ENCODE measurements at regions not wholly inside any gene's neighbourhood (a gene's known extent, or its start where the extent isn't known, plus 50 kb on each side); places are given as distances from the start of the nearest gene placed in this dataset.

DNA sequence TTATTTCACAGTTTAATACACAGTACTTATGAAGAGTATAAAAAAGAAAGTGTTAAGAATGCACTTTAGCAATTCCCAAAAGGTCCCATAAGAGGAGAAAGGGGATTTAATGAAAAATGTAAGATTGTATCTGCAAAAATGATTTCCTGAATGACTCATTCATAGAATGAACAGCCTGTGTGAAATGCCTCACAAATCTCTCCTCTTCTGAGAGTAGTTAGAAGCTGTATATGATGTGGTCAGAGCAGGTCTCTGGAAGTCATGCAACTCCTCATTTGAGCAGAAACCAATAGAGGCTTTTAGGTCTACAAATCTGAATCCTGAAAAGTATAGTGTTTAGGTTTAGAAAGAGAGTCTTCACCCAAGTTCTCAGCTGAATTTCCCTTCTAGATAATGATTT lies 381.3 kb upstream of the INTU start:
- DNase-seq (ENCODE audit: low read depth in 2 of 2), result peak; percentile 36 to 57
- TF ChIP-seq, protein P1, sequence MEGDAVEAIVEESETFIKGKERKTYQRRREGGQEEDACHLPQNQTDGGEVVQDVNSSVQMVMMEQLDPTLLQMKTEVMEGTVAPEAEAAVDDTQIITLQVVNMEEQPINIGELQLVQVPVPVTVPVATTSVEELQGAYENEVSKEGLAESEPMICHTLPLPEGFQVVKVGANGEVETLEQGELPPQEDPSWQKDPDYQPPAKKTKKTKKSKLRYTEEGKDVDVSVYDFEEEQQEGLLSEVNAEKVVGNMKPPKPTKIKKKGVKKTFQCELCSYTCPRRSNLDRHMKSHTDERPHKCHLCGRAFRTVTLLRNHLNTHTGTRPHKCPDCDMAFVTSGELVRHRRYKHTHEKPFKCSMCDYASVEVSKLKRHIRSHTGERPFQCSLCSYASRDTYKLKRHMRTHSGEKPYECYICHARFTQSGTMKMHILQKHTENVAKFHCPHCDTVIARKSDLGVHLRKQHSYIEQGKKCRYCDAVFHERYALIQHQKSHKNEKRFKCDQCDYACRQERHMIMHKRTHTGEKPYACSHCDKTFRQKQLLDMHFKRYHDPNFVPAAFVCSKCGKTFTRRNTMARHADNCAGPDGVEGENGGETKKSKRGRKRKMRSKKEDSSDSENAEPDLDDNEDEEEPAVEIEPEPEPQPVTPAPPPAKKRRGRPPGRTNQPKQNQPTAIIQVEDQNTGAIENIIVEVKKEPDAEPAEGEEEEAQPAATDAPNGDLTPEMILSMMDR (conservative IDR thresholded peaks at IDR 0.05 in 1 of 2, IDR thresholded peaks at IDR 0.05 in 1 of 2; ENCODE audit: low read depth in 1 of 2, low read length in 2 of 2), result no peak
- TF ChIP-seq EZH2 (IDR thresholded peaks at IDR 0.05; ENCODE audit: low read length, missing control alignments), result no peak
- Histone ChIP-seq H4K20me1 (ENCODE audit: control insufficient read depth, extremely low read depth, insufficient read depth, low read length) (no peaks in the 10 kb centered on the region), H3K36me3 (ENCODE audit: control insufficient read depth, insufficient read depth, low read length) (no peaks in the 10 kb centered on the region), H3K9ac (ENCODE audit: insufficient read depth, low read length) (no peak overlapping the region), H3K9me3 (ENCODE audit: control insufficient read depth, insufficient read depth, low read depth, low read length) (no peaks in the 10 kb centered on the region), H3K4me1 (ENCODE audit: control insufficient read depth, extremely low read depth, insufficient read depth, low read length) (no peaks in the 10 kb centered on the region), H3K4me3 (replicated peaks in 1 of 4; ENCODE audit: control extremely low read depth in 1 of 4, insufficient read depth in 1 of 4, low read depth in 3 of 4, low read length in 4 of 4) (no peak overlapping the region), H2AFZ (ENCODE audit: low read length) (no peak overlapping the region), H3K27ac (ENCODE audit: insufficient read depth, low read length) (no peak overlapping the region), H3K4me2 (ENCODE audit: extremely low read depth, insufficient read depth, low read length) (no peak overlapping the region), H3K27me3 (ENCODE audit: control insufficient read depth, insufficient read depth, low read length) (no peaks in the 10 kb centered on the region), H3K79me2 (ENCODE audit: control insufficient read depth, insufficient read depth, low read length) (no peaks in the 10 kb centered on the region)

DNA sequence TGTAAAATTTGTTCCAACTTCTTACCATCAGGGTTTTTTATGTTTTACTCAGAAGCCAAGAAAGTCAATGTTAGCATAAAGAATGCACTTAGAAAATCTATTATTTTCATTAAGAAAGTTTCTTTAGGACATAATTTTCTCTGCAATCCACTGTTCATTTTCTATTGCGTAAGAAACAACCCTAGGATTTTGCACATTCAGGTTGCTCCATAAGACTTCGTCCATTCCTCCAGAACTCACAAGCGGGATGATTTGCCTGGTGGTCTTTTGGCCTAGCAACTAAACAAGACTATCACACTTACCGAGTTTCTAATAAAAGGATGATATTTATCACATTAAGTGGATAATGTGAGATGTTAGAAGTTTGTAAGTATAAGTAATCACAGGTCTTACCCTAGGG lies 376.3 kb upstream of the INTU start:
- no peak overlapping the region for H3K4me2 ChIP-seq (ENCODE audit: extremely low read depth, insufficient read depth, low read length)

GRCh38 chr4:127261476-127261875 lies 371.3 kb upstream of the INTU start:
- TF ChIP-seq EZH2 (IDR thresholded peaks at IDR 0.05; ENCODE audit: low read length, missing control alignments), result no peak
- TF ChIP-seq, protein P1 (conservative IDR thresholded peaks at IDR 0.05 in 1 of 2, IDR thresholded peaks at IDR 0.05 in 1 of 2; ENCODE audit: low read depth in 1 of 2, low read length in 2 of 2), result no peak
- DNase-seq (ENCODE audit: low read depth in 2 of 2), result peak in 1 of 2 donors; percentile 49

More for the DNA sequence above, 376.3 kb upstream of the INTU start:
- no peaks in the 10 kb centered on the region for H4K20me1 ChIP-seq (ENCODE audit: control insufficient read depth, extremely low read depth, insufficient read depth, low read length)
- H3K9ac ChIP-seq (ENCODE audit: insufficient read depth, low read length), result no peak overlapping the region
- H2AFZ ChIP-seq (ENCODE audit: low read length), result no peak overlapping the region
- no peaks in the 10 kb centered on the region for H3K36me3 ChIP-seq (ENCODE audit: control insufficient read depth, insufficient read depth, low read length)
- no peak for DNase-seq (ENCODE audit: low read depth in 2 of 2)
- no peak overlapping the region for H3K4me3 ChIP-seq (replicated peaks in 1 of 4; ENCODE audit: control extremely low read depth in 1 of 4, insufficient read depth in 1 of 4, low read depth in 3 of 4, low read length in 4 of 4)
- H3K27ac ChIP-seq (ENCODE audit: insufficient read depth, low read length), result no peak overlapping the region
- no peaks in the 10 kb centered on the region for H3K9me3 ChIP-seq (ENCODE audit: control insufficient read depth, insufficient read depth, low read depth, low read length)
- H3K27me3 ChIP-seq (ENCODE audit: control insufficient read depth, insufficient read depth, low read length), result no peaks in the 10 kb centered on the region
- no peaks in the 10 kb centered on the region for H3K4me1 ChIP-seq (ENCODE audit: control insufficient read depth, extremely low read depth, insufficient read depth, low read length)
- H3K79me2 ChIP-seq (ENCODE audit: control insufficient read depth, insufficient read depth, low read length), result no peaks in the 10 kb centered on the region
- no peak for TF ChIP-seq EZH2 (IDR thresholded peaks at IDR 0.05; ENCODE audit: low read length, missing control alignments)
- TF ChIP-seq, protein P1 (conservative IDR thresholded peaks at IDR 0.05 in 1 of 2, IDR thresholded peaks at IDR 0.05 in 1 of 2; ENCODE audit: low read depth in 1 of 2, low read length in 2 of 2), result no peak

More at GRCh38 chr4:127261476-127261875, 371.3 kb upstream of the INTU start:
- Histone ChIP-seq H3K4me1 (ENCODE audit: control insufficient read depth, extremely low read depth, insufficient read depth, low read length) (no peaks in the 10 kb centered on the region), H3K9ac (ENCODE audit: insufficient read depth, low read length) (no peak overlapping the region), H3K4me3 (replicated peaks in 1 of 4; ENCODE audit: control extremely low read depth in 1 of 4, insufficient read depth in 1 of 4, low read depth in 3 of 4, low read length in 4 of 4) (no peak overlapping the region), H3K36me3 (ENCODE audit: control insufficient read depth, insufficient read depth, low read length) (no peaks in the 10 kb centered on the region), H3K79me2 (ENCODE audit: control insufficient read depth, insufficient read depth, low read length) (no peaks in the 10 kb centered on the region), H3K27me3 (ENCODE audit: control insufficient read depth, insufficient read depth, low read length) (no peaks in the 10 kb centered on the region), H2AFZ (ENCODE audit: low read length) (no peak overlapping the region), H3K9me3 (ENCODE audit: control insufficient read depth, insufficient read depth, low read depth, low read length) (no peaks in the 10 kb centered on the region), H4K20me1 (ENCODE audit: control insufficient read depth, extremely low read depth, insufficient read depth, low read length) (no peaks in the 10 kb centered on the region), H3K4me2 (ENCODE audit: extremely low read depth, insufficient read depth, low read length) (no peak overlapping the region), H3K27ac (ENCODE audit: insufficient read depth, low read length) (no peak overlapping the region)

Measured in fibroblast of lung (primary cell).